Central memory CD8-positive, alpha-beta T cell (primary cell): ENCODE measurements at regions not wholly inside any gene's neighbourhood (a gene's known extent, or its start where the extent isn't known, plus 50 kb on each side); places are given as distances from the start of the nearest gene placed in this dataset.

ENCODE experiments used
- ATAC-seq: fragments of 150-1000 bp; cut with Tn5 transposase; replicated peaks from 2 replicates; pipeline ENCODE4 v1.10.0; 2022; ENCODE audit warnings: mild to moderate bottlenecking, moderate FRiP score, moderate number of reproducible peaks; ENCODE audit not compliant: poor library complexity, severe bottlenecking; ENCODE audit errors: extremely low read depth
- DNase-seq, 2 donors: peaks; one replicate each; pipeline ENCODE4 v3.0.0; 2021; ENCODE audit warnings: low spot score in 2 of 2
- H3K27ac Mint-ChIP-seq: one replicate; pipeline ENCODE4 v1.8.0; 2022; ENCODE audit warnings: low read depth, mild to moderate bottlenecking, moderate library complexity, mixed read lengths
- H3K27me3 Mint-ChIP-seq: one replicate; pipeline ENCODE4 v1.8.0; 2022; ENCODE audit warnings: mixed read lengths
- H3K36me3 Mint-ChIP-seq: one replicate; pipeline ENCODE4 v1.8.0; 2022; ENCODE audit warnings: mild to moderate bottlenecking, moderate library complexity, mixed read lengths; ENCODE audit not compliant: insufficient read depth
- H3K4me1 Mint-ChIP-seq: one replicate; pipeline ENCODE4 v1.8.0; 2022; ENCODE audit warnings: mixed read lengths
- H3K4me3 Mint-ChIP-seq: one replicate; pipeline ENCODE4 v1.8.0; 2022; ENCODE audit warnings: mild to moderate bottlenecking, moderate library complexity, mixed read lengths
- H3K9me3 Mint-ChIP-seq: one replicate; pipeline ENCODE4 v1.8.0; 2022; ENCODE audit warnings: mixed read lengths

DNA sequence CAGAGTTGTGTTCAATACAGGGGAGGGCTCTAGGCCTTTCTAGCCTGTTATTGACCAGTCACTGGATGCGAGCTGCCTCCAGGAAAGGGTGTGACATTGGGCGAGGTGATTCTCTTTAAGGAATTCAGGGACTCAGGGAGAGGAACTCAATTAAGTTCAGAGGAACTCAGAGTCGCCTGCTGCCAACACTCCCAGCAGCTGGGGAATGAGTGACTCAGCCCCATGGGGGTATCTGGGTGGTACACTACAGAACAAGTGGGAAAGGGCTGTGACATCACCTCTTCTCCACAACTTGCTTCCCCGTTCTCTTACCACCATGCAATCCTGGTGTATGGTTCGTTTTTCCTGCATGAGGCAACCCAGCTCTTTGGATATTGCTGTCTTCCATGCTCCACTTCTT lies 50.4 kb upstream of the CYRIA start:
- Mint-ChIP-seq H3K9me3 (no peaks in the 10 kb centered on the region), H3K4me3 (no peak overlapping the region), H3K36me3 (no peaks in the 10 kb centered on the region), H3K27ac (no peak overlapping the region), H3K4me1 (no peaks in the 10 kb centered on the region), H3K27me3 (no peaks in the 10 kb centered on the region)
- DNase-seq (no peak), ATAC-seq (no peak)
